NCI-H345 (cell line): ENCODE measurements at regions not wholly inside any gene's neighbourhood (a gene's known extent, or its start where the extent isn't known, plus 50 kb on each side); places are given as distances from the start of the nearest gene placed in this dataset.
A peak's percentile ranks its signal among the peaks of the same experiment; 100 is the strongest.

ENCODE experiments used
- DNase-seq: peaks from one replicate; lab custom pipeline; 2025; lab: John Stamatoyannopoulos, UW

GRCh38 chr2:198411936-198412335 lies 607.5 kb downstream of the PLCL1 start:
- DNase-seq, result no peak

DNA sequence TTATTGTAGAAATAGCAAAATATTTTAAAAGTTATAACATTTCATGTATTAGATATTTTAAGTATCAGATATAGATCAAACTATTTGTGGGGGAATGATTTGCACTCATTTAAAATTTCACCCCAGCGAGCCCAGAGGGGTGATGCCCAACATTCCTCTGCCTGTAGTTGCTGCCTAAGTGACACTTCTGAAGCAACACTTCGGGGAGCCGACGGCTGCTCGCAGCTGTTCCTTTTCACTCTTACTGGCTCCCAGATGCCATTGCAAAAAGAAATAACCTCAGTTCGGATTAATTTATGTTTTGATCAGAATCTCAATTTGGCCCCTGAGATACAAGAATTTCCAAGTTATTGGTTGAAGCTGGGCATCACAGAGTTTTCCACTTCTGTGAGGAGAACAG lies 603.8 kb downstream of the PLCL1 start:
- DNase-seq, result no peak

GRCh38 chr2:198405311-198405710 lies 600.9 kb downstream of the PLCL1 start:
- DNase-seq, result no peak

DNA sequence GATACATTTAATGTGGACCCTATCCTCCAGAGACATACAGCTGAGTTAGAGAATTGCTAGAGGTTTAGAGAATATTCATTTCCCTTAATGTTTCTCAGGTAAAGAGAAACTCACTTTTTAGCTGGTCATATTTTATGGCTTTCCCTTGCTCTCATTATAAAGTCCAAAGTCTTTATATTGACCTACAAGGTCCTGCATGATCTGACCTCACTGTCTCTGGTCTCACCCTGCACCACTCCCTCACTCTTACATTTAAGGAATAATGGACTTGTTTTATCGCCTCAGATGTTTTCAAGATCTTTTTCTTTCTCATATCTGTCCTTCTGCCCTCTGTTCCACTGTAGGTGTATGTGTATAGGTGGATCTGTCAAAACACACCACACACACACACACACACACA lies 597.3 kb downstream of the PLCL1 start:
- no peak for DNase-seq

DNA sequence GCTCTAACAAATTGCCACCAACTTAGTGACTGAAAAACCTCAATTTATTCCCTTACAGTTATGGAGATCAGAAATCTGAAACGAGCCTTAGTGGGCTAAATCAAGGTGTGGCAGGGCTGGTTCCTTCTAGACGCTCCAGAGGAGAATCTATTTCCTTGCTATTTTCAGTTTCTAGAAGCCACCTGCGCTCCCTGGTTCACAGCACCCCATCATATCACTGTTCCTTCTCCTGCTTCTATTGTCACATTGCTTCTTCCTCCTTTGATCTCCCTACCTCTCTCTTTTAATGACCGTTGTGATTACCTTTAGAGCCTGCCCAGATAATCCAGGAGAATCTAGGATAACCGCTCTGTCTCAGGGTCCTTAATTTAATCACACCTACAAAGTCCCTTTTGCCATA lies 596.6 kb downstream of the PLCL1 start:
- no peak for DNase-seq

DNA sequence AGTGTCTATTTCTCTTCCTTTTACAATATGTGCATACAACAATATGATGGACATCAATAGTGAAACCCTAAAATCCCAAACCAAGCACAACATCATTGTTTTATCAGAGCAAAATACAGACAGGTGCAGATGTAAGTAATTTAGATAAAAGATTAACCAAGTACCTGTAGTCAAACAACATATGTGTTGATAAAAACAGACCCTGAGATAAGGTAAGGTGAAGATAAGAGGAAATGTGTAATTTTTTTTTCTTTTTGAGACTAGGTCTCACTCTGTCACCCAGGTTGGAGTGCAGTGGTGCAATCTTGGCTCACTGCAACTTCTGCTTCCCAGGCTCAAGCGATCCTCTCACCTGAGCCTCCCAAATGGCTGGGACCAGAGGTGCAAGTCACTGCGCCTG lies 589.8 kb downstream of the PLCL1 start:
- no peak for DNase-seq

GRCh38 chr2:198390670-198391069 lies 586.3 kb downstream of the PLCL1 start:
- no peak for DNase-seq

- DNase-seq, result no peak
These were observed 583.3 kb downstream of the PLCL1 start for GRCh38 chr2:198387677-198388076.

- no peak for DNase-seq
These were observed 581.5 kb downstream of the PLCL1 start for GRCh38 chr2:198385856-198386255.

DNA sequence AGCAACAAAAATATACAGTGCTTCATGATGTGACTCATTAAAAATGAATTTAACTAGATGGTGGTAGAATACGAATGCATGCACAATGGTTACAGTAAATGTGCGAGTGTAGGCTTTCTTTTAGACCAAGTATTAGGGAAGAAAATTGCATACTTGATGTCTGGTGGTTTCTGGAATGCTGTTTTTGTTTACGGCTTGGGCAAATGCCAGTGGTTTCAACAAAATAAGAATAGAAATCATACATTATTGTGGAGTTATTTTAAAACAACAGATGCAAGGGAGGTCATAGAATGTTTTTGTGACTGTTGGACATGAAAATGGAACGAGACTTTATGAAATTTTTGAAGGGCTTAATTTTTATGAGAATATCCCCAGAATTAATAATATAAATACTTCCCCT lies 580.9 kb downstream of the PLCL1 start:
- DNase-seq, result no peak

GRCh38 chr2:198383392-198383791 lies 579.0 kb downstream of the PLCL1 start:
- DNase-seq, result no peak

DNA sequence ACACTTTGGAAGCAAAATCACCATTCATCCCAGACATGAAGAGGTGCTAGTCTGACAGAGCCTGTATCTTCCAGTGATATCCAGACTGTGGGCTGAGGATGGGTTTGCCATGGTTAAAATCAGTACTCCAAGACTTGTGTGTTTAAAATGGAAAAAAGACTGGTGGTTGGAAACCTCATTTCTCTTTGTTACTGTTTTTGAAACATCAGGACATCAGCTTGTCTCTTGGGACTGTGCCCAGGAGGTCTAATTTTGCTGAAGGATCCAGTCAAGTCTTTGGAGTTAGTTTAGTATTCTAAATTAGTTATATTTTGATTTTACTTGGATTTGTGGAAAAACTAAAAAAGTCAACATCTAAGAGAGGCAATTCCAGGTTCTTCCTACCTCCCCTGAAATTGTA lies 578.4 kb downstream of the PLCL1 start:
- no peak for DNase-seq

DNA sequence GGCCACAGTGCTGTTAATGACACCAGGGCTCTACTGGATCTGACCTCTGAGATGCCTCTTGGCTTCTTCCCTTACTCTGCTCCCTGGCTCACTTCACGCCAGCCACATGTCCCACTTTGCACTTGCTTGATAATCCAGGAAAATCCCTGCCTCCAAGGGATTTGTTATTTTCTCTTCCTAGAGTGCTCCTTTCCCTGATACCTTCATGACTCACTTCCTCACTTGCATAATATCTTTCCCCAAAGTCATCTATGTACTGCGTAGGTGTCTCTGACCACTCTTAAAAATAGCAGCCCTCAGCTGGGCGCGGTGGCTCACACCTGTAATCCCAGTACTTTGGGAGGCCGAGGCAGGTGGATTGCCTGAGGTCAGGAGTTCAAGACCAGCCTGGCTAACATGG lies 572.3 kb downstream of the PLCL1 start:
- no peak for DNase-seq

- no peak for DNase-seq
These were observed 570.7 kb downstream of the PLCL1 start for GRCh38 chr2:198375083-198375410.

GRCh38 chr2:198374375-198375082 lies 570.1 kb downstream of the PLCL1 start:
- peak; percentile 51 for DNase-seq

DNA sequence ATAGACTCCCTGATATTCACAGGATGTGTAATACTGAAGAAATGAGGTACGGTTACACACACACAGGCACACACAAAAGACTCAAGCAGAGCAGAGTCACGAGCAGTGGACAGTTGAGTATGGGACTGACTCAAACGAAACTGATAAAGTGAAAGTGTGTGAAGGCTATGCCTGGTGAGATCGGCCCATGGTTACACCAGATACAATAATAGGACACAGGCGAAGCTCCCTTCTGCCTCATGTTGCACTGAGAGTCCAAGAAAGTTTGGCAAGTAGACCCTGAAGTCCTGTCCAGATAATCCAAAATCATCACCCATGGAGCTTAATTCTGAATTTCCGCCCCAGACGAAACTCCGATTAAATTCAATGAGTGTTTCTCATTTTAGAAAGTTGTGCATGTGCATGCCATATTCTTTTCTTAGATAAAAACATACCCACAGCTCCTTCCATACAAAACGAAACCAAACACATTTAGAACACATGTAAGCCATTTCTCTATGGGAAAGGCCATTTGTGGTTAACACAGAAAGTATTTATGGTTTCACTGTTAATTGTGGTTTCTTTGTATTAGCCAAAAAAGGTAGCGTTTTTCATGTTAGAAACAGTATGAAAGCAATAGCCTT lies 567.6 kb downstream of the PLCL1 start:
- DNase-seq, result no peak

GRCh38 chr2:198371329-198371728 lies 566.9 kb downstream of the PLCL1 start:
- no peak for DNase-seq

- no peak for DNase-seq
These were observed 563.7 kb downstream of the PLCL1 start for GRCh38 chr2:198368089-198368488.

GRCh38 chr2:198362740-198363139 lies 558.3 kb downstream of the PLCL1 start:
- no peak for DNase-seq

GRCh38 chr2:198359308-198359707 lies 554.9 kb downstream of the PLCL1 start:
- no peak for DNase-seq

- no peak for DNase-seq
These were observed 551.8 kb downstream of the PLCL1 start for GRCh38 chr2:198356157-198356556.

DNA sequence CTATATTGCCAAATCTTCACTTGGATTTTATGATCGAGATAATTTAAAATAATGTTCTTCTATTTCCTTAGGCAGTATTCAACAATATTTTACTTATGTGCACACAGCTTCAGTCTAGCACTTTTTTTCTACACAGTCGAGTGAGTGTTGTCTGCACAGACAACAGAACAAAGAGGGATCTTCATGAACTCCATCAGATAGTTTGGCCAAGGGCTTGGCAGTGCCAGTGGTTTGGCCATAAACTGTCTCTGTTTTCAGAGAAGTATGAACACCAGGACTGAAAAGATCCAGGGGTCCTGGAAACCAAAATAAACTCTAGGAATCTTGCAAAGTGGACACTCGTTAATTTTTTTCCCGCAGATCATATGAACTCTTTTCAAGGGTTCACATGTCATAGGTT lies 547.3 kb downstream of the PLCL1 start:
- no peak for DNase-seq

DNA sequence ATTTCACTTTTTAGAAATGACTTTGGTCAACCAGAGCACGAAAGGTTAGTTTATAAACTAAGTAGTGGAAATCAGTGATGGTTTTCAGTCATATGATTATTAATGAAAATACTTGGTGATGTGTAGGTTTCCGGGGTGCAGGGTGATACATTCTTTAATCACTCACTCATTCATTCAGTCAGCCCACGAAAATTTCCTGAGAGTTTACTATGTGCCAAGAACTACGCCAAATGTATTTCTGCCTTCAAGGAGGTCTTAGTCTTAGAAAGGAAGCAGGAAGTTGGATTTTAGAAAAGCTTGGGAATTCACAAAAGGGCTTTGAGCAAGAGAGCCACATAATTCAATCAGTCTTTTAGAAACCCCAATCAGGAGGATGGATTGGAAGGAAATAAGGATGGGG lies 543.6 kb downstream of the PLCL1 start:
- DNase-seq, result no peak

DNA sequence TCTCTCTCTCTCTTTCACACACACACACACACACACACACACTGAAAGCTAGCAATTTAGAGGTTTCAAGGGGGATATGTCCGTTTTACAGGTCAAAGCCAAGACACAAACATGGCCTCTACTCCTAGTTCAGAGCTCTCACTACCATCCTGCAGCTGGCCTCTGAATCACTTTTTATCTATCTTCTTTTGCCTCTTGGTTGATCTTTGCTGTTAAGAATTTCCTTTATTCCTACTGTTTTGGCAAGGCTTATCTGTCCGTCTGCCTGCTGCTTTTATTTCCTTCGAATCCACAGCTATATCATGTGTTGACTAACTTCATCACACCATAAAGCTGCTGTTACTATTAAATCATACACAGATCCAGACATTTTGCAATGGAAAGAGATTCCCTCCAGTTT lies 543.0 kb downstream of the PLCL1 start:
- no peak for DNase-seq
